A549 (cell line): ENCODE measurements at regions not wholly inside any gene's neighbourhood (a gene's known extent, or its start where the extent isn't known, plus 50 kb on each side); places are given as distances from the start of the nearest gene placed in this dataset.

ENCODE experiments used
- BCL3 ChIP-seq: fragments of >200 bp; sonication (Bioruptor Twin); formaldehyde crosslinking; IDR thresholded peaks from 3 replicates; pipeline ENCODE4 v1.6.1; 2016
- CHD2 ChIP-seq: fragments of 150-350 bp; IDR thresholded peaks from 2 replicates; pipeline ENCODE4 v1.6.1; 2014; ENCODE audit warnings: low read length; ENCODE audit not compliant: partially characterized antibody
- CTCF ChIP-seq: fragments of >200 bp; sonication (Bioruptor Twin); formaldehyde crosslinking; IDR thresholded peaks from 3 replicates; pipeline ENCODE4 v1.5.1; 2016
- ELK1 ChIP-seq: fragments of 150-350 bp; IDR thresholded peaks from 2 replicates; pipeline ENCODE4 v1.6.1; 2014; ENCODE audit warnings: low read depth, mild to moderate bottlenecking, low read length
- EP300 ChIP-seq, 2 experiments: fragments of >200 bp; sonication (Bioruptor Twin); formaldehyde crosslinking; IDR thresholded peaks; 2 replicates in 1 of 2; 3 replicates in 1 of 2; pipeline ENCODE4 v1.6.1; 2016 to 2017
- FOSL2 ChIP-seq, 2 experiments: fragments of 450-650 bp in 1 of 2; fragments of >200 bp in 1 of 2; sonication (Bioruptor Twin) in 1 of 2; formaldehyde crosslinking; IDR thresholded peaks; 2 replicates each; pipeline versions ENCODE4 v1.5.0 to v1.6.1; 2016 to 2020; ENCODE audit warnings: mild to moderate bottlenecking in 1 of 2, moderate library complexity in 1 of 2
- MAFK ChIP-seq: fragments of 450-650 bp; IDR thresholded peaks from 2 replicates; pipeline ENCODE4 v1.6.1; 2014; ENCODE audit not compliant: partially characterized antibody
- MAX ChIP-seq: IDR thresholded peaks from 2 replicates; pipeline ENCODE4 v1.6.1; 2012
- POLR2A ChIP-seq: IDR thresholded peaks from 2 replicates; pipeline ENCODE4 v1.6.1; 2012; ENCODE audit warnings: mild to moderate bottlenecking, low read length
- POLR2AphosphoS2 ChIP-seq: conservative IDR thresholded peaks from 2 replicates; pipeline ENCODE4 v1.6.1; 2012; ENCODE audit warnings: low read length, improper control_type of control experiment, inconsistent platforms
- RFX5 ChIP-seq: fragments of 450-650 bp; IDR thresholded peaks from 2 replicates; pipeline ENCODE4 v1.7.1; 2014; ENCODE audit warnings: antibody characterized with exemption, mild to moderate bottlenecking, moderate library complexity
- USF2 ChIP-seq: fragments of 450-650 bp; IDR thresholded peaks from 2 replicates; pipeline ENCODE4 v1.6.1; 2014; ENCODE audit warnings: antibody characterized with exemption

- TF ChIP-seq CTCF = no peak
- TF ChIP-seq CHD2 = no peak
- no peak for TF ChIP-seq MAX
- no peak for TF ChIP-seq POLR2AphosphoS2
- TF ChIP-seq RFX5 = no peak
- TF ChIP-seq POLR2A = no peak
- no peak for TF ChIP-seq EP300 (IDR thresholded peaks at IDR 0.05)
- TF ChIP-seq USF2 = no peak
- TF ChIP-seq BCL3 = no peak
- no peak for TF ChIP-seq ELK1
- no peak for TF ChIP-seq FOSL2 (IDR thresholded peaks at IDR 0.05)
- TF ChIP-seq FOSL2 (CRISPR knock-in tag; IDR thresholded peaks at IDR 0.05) = no peak
- no peak for TF ChIP-seq MAFK
Observed at GRCh38 chr20:48176139-48176538, 390.9 kb upstream of the SULF2 start.
